GM12865 (cell line): ENCODE measurements at regions not wholly inside any gene's neighbourhood (a gene's known extent, or its start where the extent isn't known, plus 50 kb on each side); places are given as distances from the start of the nearest gene placed in this dataset.

ENCODE experiments used
- DNase-seq: peaks from one replicate; pipeline ENCODE4 v3.0.0; 2010; ENCODE audit warnings: low read depth
- H3K4me3 ChIP-seq: 2 replicates; pipeline ENCODE4 v1.5.1; 2011; ENCODE audit warnings: mild to moderate bottlenecking, low read depth, low read length, control low read depth
- TF ChIP-seq, protein P1 (sequence below): IDR thresholded peaks from 2 replicates; pipeline ENCODE4 v1.5.1; 2011; ENCODE audit warnings: low read length, control low read depth, low read depth, inconsistent platforms; ENCODE audit not compliant: insufficient read depth; ENCODE audit errors: missing control alignments

DNA sequence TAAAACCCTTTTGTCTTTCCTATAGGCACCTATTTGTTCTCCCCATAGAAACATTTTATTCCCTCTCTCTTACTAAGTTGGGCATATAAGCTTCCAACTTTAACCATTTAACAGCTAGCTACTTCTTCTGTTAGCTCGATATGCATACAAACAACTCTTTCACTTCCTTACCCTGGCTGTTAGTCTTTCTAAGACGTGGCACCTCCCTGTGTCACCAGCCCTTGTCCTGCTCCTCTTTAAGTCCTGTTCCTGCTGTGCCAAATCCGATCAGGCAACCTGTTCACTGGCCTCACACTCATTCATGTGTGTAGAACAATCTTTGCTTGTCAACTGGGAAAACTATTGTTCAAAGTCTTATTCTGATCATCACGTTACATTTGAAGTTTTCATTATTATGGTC is 1376.1 kb upstream of the TENM4 start:
- peak; percentile 48 for DNase-seq
- TF ChIP-seq, protein P1, sequence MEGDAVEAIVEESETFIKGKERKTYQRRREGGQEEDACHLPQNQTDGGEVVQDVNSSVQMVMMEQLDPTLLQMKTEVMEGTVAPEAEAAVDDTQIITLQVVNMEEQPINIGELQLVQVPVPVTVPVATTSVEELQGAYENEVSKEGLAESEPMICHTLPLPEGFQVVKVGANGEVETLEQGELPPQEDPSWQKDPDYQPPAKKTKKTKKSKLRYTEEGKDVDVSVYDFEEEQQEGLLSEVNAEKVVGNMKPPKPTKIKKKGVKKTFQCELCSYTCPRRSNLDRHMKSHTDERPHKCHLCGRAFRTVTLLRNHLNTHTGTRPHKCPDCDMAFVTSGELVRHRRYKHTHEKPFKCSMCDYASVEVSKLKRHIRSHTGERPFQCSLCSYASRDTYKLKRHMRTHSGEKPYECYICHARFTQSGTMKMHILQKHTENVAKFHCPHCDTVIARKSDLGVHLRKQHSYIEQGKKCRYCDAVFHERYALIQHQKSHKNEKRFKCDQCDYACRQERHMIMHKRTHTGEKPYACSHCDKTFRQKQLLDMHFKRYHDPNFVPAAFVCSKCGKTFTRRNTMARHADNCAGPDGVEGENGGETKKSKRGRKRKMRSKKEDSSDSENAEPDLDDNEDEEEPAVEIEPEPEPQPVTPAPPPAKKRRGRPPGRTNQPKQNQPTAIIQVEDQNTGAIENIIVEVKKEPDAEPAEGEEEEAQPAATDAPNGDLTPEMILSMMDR, result no peak

DNA sequence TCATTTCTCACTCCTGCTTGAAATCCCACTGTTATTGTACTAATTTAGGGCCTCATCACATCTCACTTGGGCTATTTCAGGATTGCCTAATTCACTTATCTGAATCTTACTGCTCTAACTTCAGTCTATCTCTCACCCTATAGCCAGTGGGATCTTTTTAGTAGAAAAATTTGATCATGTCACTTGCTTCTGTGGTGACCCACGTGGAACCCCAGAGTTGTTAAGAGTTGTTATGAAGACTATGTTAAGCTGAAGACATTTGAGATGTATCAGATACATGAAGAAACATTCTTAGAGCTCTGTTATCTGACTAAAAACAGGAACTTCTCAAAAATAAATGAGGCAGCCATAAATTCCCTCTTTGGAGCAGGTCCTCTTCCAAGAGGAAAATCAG is 1375.6 kb upstream of the TENM4 start:
- DNase-seq, result peak; percentile 37
- H3K4me3 ChIP-seq, result no peak overlapping the region
- TF ChIP-seq, protein P1, result no peak

More for the DNA sequence above, 1376.1 kb upstream of the TENM4 start:
- H3K4me3 ChIP-seq, result no peak overlapping the region

DNA sequence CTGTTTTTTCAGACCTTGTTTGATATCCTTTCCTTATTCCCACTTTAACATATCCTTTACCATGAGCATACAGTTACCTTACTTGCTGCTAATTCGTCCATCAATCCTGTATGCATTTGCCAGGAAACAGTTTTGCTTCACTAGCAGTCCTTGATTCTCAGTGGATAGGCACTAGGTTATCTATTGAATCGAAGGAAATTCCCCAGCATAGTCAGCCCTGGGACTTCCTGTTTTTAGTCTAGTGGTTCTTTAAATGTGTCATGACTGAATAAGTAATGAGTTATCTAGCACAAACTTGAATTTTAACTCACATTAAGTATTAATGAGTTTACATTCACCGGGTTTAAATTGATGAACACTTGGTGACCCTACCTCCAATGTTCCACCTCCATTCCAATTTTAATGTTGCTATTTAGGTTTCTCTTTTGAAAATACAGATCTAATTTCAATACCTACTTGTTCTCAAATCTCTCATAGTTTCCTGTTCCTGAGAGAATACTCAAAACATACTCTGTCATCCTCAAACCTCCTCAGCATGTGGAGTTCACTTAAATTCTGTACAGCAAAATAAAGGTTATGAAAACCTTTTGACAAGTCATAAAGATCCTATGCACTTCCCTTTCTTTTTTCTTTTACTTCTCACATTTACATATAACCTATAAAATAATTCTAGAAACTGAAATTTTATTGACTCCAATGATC is 1375.1 kb upstream of the TENM4 start:
- DNase-seq, result peak; percentile 71
- H3K4me3 ChIP-seq, result no peak overlapping the region; the same call in 1 of the 2 replicates
- TF ChIP-seq, protein P1, result no peak

DNA sequence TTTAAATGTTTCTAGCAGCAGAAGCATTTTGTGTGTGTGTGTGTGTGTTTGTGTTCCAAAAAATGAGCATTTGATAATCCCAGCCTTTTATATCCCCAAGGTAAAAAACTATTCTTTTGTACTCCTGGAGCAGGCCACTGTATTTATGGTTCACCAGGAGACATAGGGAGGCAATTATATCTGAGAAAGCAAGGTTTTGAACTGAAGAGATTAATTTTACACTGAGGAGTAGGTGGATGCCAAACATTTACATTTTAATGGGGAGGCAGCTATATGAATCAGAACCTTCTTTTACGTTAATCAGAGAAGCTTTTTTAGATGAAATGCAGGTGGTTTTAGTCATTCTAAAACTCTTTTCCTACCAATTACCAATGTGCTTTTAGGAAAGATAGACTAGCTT is 1374.0 kb upstream of the TENM4 start:
- no peak overlapping the region for H3K4me3 ChIP-seq
- TF ChIP-seq, protein P1, result no peak
- no peak for DNase-seq

DNA sequence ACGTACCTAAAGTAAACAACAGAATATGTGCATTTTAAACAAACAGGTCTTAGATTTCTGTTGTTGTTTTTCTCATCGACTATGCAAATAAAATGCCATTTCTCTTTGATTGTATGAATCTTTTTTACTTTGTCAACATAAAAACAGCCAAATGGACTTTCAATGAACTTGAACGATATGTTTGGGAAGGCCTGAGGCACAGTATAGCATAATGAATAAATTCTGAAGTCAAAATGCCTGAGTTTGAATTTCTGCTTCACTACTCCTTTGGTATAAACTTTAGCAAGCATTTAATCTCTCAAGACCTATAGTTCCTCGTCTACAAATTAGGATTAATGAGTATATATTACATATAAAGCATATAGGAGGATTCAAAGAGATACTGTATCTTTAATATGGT is 1369.9 kb upstream of the TENM4 start:
- no peak for DNase-seq
- TF ChIP-seq, protein P1, result no peak
- H3K4me3 ChIP-seq, result no peak overlapping the region

DNA sequence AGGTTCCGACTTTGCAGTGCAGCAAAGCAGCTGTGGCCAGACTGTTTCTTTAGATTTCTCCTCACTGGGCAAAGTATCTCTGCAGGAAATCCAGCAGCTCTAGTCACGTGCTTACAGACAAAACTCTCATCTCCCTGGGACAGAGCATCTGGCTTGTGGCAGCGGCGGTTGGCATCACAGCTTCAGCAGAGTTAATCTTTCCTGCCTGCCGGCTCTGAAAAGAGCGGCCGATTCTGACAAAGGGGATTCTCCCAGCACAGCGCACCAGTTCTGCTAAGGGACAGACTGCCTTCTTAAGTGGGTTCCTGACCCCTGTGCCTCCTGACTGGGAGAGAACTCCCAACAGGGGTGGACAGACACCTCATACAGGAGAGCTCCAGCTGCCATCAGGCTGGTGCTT is 1357.3 kb upstream of the TENM4 start:
- TF ChIP-seq, protein P1, result no peak

DNA sequence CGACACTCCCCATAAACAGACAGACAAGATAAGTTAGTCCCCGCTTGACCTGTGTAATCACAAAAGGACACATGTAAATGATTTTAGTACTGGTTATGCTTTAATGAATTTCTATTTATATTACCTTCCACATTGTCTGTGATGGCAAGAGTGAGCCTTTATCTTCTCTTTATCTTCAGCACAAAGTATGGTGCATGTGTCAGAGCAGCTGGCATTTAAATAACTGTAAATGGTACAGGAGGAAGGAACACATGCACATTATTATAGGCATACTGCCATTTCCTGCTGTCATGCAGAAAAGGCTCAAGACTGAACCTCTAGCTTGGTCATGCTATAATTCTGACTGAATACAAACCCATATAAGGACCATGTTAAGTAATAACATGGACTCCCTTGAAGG is 1342.7 kb upstream of the TENM4 start:
- DNase-seq, result no peak
- TF ChIP-seq, protein P1, result no peak
- no peak overlapping the region for H3K4me3 ChIP-seq

More for the DNA sequence above, 1357.3 kb upstream of the TENM4 start:
- DNase-seq, result no peak
- H3K4me3 ChIP-seq, result no peak overlapping the region
